HG03196 (cell line): ENCODE measurements at regions not wholly inside any gene's neighbourhood (a gene's known extent, or its start where the extent isn't known, plus 50 kb on each side); places are given as distances from the start of the nearest gene placed in this dataset.
A peak's percentile ranks its signal among the peaks of the same experiment; 100 is the strongest.

Experiments
- ATAC-seq: cut with Tn5 transposase; IDR thresholded peaks from one replicate; pipeline ENCODE4 v1.9.1; 2021; ENCODE audit not compliant: unreplicated experiment

DNA sequence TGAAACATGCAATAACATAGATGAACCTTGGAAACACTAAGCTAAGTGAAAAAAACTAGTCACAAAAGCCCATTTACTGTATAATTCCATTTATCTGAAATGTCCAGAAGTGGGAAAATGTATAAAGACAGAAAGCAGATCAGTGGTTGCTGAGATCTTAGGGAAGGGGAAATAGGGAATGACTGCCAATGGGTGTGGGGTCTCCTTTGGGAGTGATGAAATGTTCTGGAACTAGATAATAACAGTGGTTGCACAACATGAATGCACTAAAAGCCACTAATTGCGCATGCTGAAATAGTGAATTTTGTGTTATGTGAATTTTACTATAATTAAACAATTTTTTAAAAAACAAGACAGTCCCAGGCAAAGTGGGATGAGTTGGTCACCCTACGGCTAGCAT lies 472.8 kb downstream of the CCDC171 start:
- ATAC-seq, result no peak

DNA sequence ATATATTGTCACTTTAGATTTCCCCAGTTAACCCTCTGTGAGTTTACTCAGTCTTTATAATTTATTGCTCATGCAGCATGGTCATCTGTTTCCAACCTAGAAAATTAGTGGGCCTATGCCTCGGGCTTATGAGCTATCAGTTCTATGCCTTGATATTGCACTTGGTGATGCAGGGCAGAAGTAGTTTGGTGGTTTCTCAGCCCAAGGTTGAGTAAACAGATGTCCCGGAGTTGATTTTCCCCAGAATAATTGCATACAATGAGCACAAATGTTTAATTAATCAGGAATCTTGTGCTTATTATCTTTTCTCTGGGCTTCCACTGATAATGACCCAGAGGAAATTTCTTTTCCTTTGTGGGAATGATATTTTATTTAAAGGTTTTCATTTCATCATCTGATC lies 474.0 kb downstream of the CCDC171 start:
- ATAC-seq, result no peak

- ATAC-seq, result no peak
Observed at GRCh38 chr9:16028548-16028947, 475.7 kb downstream of the CCDC171 start.

DNA sequence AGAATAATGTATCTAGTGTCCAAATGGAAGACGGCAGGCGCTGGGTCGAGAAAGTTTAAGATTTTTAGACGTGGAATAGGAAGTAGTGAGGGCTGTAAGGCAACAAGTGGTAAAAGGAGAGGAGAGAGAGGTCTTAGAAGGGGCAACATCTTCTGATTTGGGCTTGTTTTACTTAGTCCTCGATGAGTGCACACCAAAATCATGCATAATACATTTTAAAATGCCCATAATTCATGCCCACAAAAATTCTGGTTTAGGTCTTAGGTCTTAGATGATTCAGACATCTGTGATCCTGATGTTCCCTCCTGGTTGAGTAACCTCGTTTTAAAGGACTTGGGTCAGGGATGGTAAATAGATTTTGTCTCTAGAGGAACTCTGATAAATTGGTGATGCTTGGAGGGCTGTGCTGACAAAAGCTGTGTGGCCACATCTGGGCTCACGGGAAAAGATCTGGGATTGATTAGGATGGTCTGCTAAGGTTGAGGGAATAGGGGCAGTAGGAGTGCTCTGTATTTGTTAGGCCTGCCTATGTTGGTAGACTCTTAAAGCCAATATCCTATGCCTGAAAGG lies 476.3 kb downstream of the CCDC171 start:
- ATAC-seq, result no peak

DNA sequence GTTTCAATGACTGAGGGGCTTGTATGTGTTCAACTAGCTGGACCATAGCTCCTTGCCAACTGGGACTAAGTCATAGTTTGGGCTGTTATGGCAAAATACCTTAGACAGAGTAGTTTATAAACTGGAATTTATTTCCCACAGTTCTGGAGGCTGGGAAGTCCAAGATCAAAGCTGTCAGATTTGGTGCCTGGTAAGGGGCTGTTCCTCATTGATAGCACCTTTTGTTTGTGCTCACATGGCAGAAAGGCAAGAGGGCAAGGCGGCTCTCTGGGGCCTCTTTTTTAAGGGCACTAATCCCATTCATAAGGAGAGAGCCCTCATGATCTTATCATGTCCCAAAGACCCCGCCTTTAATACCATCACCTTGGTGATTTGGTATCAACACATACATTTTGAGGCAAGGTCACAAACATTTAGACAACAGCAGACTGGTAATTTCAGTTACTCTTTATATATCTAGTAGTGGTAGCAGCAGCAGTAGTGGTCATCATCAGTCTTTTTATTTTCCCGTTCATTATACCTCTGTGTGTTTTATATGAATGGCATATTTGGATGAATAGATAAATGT lies 477.0 kb downstream of the CCDC171 start:
- ATAC-seq, result no peak

GRCh38 chr9:16030528-16031185 lies 477.8 kb downstream of the CCDC171 start:
- peak; percentile 96 for ATAC-seq

- no peak for ATAC-seq
Observed at GRCh38 chr9:16031486-16031885, 478.6 kb downstream of the CCDC171 start.

DNA sequence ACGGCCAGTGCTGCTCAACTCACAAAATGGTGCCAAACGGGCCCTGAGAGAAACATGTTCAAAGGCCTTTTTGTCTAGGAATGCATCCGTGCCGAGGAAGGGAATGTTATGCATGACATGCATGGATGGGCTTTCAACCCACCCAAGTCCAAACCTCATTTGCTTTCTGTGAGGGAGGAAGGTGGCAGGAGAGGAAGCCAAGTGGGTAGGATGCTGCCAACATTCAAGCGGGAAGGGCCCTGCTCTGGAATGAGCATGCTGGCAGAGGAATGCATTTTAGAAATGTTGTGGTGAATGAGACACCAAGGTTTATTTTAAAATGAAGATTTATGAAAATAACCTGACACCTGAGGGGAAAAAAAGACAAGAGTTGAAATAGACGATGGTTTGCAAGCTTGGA lies 479.1 kb downstream of the CCDC171 start:
- no peak for ATAC-seq

GRCh38 chr9:16032799-16033198 lies 480.0 kb downstream of the CCDC171 start:
- ATAC-seq, result no peak

GRCh38 chr9:16033253-16033652 lies 480.4 kb downstream of the CCDC171 start:
- no peak for ATAC-seq

GRCh38 chr9:16033921-16034691 lies 481.3 kb downstream of the CCDC171 start:
- ATAC-seq, result no peak

- ATAC-seq, result no peak
Observed at GRCh38 chr9:16039218-16039987, 486.6 kb downstream of the CCDC171 start.

DNA sequence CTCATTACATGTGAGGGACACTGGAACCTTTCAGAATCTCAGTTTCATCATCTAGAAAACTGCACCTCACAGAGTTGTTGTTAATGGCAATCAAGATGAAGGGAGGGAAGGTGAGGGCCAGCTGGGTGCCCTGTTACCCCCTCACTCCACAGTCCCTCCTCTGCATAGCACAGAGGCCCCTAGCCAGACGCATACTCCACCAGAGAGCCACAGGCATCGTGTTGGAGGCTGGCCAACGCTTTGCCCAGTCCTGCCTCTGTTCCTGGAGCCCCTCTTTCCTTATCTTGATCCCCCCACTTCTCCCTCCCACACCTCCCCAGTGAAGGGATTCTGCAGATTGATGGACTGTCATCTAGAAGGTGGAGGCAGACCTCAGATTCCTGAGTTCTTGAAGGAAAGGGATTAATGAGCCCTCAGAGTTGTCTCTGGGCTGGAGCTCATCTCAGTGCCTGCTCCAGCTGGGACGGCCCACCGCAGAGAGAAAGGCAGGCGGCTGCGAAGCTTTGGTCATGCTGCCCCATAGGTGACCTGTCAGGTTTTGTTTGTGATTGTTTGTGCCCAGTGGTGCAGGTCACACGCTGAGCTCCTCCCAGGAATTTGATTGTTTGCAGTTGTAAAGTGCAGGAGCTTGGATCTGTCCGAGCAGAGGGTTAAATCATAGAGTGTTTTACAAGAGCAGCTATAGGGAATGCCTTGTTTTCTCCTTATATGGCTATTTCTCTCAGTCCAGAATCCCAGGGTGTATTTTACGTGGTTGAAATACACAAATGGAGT lies 487.3 kb downstream of the CCDC171 start:
- ATAC-seq, result no peak

DNA sequence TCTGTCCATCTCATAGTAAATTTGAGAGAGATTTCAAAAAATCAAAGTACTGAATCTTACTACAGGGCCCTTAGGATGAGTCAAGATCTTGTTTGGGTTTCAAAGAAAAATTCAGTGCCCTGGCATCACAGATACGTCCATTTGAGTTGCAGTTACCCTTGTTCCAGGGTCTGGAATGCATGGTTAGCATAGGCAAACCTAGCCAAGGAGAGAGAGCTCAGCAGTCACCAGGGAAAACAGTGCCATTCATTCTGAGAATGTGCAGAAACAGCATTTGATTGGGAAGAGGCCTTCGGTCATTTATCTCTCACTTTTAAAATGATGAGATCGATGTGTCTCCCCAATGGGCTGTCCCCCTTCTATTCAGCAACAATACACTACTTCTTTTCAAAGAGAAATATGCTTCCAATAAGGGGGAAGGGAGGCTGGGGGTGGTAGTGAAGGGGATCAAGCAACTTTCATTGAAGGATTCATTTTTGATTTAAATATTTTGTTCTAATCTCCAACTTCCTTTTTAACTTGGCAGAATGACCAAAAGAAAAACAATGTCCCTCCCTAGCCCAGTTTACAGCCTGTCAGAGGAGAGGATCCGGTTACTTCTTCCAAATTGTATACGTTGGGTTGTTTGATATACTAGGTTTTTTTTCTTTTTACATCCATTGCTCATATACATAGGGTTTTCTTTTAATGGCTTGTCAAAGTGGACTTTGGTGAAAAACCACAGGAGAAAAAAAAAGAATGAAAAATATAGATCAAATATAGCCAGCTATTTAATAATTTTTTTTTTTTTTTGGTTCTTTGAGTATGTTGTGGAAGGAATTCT lies 491.1 kb downstream of the CCDC171 start:
- ATAC-seq, result no peak

- ATAC-seq, result no peak
Observed at GRCh38 chr9:16044579-16044881, 491.7 kb downstream of the CCDC171 start.

- ATAC-seq, result no peak
Observed at GRCh38 chr9:16045651-16046280, 492.9 kb downstream of the CCDC171 start.

GRCh38 chr9:16046713-16047112 lies 493.9 kb downstream of the CCDC171 start:
- ATAC-seq, result no peak

DNA sequence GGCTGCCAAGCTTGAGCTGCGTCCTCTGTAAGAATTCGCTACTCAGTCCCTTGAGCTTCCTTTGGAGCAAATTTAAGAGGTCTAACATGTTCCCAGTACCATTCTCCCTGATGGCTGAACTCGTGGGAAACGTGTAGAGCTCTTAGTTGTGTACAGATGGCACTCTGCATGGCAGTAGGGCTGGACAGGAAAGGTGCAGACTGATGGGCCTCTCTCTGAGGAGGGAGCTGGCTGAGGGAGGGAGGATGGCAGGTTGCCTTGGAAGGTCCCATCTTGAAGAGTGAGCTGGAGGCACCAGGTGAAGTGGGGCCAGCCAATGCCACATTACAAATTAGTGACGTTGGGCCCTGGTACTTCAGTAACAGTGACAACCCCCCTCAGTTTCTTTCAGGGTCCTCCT lies 495.3 kb downstream of the CCDC171 start:
- ATAC-seq, result no peak

DNA sequence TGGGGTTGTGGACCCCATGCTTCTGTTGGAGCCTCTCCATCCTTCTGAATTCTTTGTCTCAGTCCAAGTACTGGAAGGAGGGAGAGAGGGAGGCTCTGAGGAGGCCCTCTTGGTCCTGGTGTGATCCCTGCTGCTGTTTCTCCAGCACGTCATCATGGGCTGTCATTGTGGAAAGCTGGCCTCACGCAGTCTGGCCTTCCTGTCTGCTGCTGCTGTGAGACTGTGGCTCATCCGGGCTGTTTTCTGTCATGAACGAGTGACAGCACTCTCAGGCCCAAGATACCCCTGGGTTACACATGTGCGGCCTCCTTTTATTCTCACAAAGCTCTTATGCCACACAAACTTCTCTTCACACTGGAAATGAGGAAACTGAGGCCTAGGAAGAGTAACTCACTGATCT lies 499.3 kb downstream of the CCDC171 start:
- ATAC-seq, result no peak
